ENCODE measurements at regions not wholly inside any gene's neighbourhood (a gene's known extent, or its start where the extent isn't known, plus 50 kb on each side); places are given as distances from the start of the nearest gene placed in this dataset.

GRCh38 chr14:61139006-61139599, 142.0 kb downstream of the TMEM30B start:
- Mint-ChIP-seq H3K4me3 (no peak overlapping the region), H3K9me3 (peaks cover 15 to 22% (median 21%) of the 10 kb centered on the region in 3 donors), H3K27ac (no peak overlapping the region), H3K36me3 (no peaks in the 10 kb centered on the region), H3K27me3 (peaks cover 32 to 42% of the 10 kb centered on the region in 2 donors), H3K4me1 (no peaks in the 10 kb centered on the region)
- ChIA-PET CTCF (no interaction called here), POLR2A (no interaction called here)
- 63% methylated on average over 1 of the region's 2 CpGs for WGBS (ENCODE audit: insufficient coverage)
- Histone ChIP-seq H3K4me1 (ENCODE audit: control insufficient read depth in 1 of 2, extremely low read depth in 1 of 2, insufficient read depth in 2 of 2, low read length in 2 of 2) (no peaks in the 10 kb centered on the region), H3K27me3 (replicated peaks in 1 of 2; ENCODE audit: control insufficient read depth in 2 of 2, extremely low read depth in 1 of 2, insufficient read depth in 2 of 2, low read length in 1 of 2) (peaks cover 0 to 12% of the 10 kb centered on the region in 2 experiments), H3K4me3 (ENCODE audit: control insufficient read depth in 1 of 2, extremely low read depth in 1 of 2, low read length in 1 of 2) (no peak overlapping the region), H3K36me3 (ENCODE audit: control insufficient read depth in 2 of 2, extremely low read depth in 1 of 2, insufficient read depth in 1 of 2, low read length in 1 of 2) (no peaks in the 10 kb centered on the region), H3K27ac (ENCODE audit: low read length) (no peak overlapping the region), H3K9me3 (no peaks in the 10 kb centered on the region)
- no peak for ATAC-seq (replicated peaks in 1 of 4)
- DNase-seq: no peak

GRCh38 chr14:61132894-61133293, 148.2 kb downstream of the TMEM30B start:
- DNase-seq (no peak), ATAC-seq (replicated peaks in 1 of 4) (no peak)
- no peaks in the 10 kb centered on the region for H3K36me3 Mint-ChIP-seq
- Histone ChIP-seq H3K4me3 (ENCODE audit: control insufficient read depth in 1 of 2, extremely low read depth in 1 of 2, low read length in 1 of 2) (no peak overlapping the region), H3K27ac (ENCODE audit: low read length) (no peak overlapping the region), H3K4me1 (ENCODE audit: control insufficient read depth in 1 of 2, extremely low read depth in 1 of 2, insufficient read depth in 2 of 2, low read length in 2 of 2) (no peaks in the 10 kb centered on the region), H3K36me3 (ENCODE audit: control insufficient read depth in 2 of 2, extremely low read depth in 1 of 2, insufficient read depth in 1 of 2, low read length in 1 of 2) (no peaks in the 10 kb centered on the region), H3K27me3 (replicated peaks in 1 of 2; ENCODE audit: control insufficient read depth in 2 of 2, extremely low read depth in 1 of 2, insufficient read depth in 2 of 2, low read length in 1 of 2) (peaks cover 0 to 8% of the 10 kb centered on the region in 2 experiments), H3K9me3 (no peaks in the 10 kb centered on the region)
- no CpG with 5 or more reads among the region's 6 CpGs for WGBS (ENCODE audit: insufficient coverage)
- peaks cover 28 to 34% of the 10 kb centered on the region in 2 donors for H3K27me3 Mint-ChIP-seq
- no peak overlapping the region for H3K27ac Mint-ChIP-seq
- POLR2A ChIA-PET: no interaction called here
- H3K4me1 Mint-ChIP-seq: no peaks in the 10 kb centered on the region
- peaks cover 4 to 14% (median 11%) of the 10 kb centered on the region in 3 donors for H3K9me3 Mint-ChIP-seq
- H3K4me3 Mint-ChIP-seq: no peak overlapping the region
- CTCF ChIA-PET: no interaction called here

GRCh38 chr14:61132336-61132735, 148.8 kb downstream of the TMEM30B start:
- ATAC-seq (replicated peaks in 1 of 4): no peak
- ChIA-PET CTCF (no interaction called here), POLR2A (no interaction called here)
- Histone ChIP-seq H3K9me3 (no peaks in the 10 kb centered on the region), H3K27me3 (replicated peaks in 1 of 2; ENCODE audit: control insufficient read depth in 2 of 2, extremely low read depth in 1 of 2, insufficient read depth in 2 of 2, low read length in 1 of 2) (peaks cover 0 to 7% of the 10 kb centered on the region in 2 experiments), H3K4me3 (ENCODE audit: control insufficient read depth in 1 of 2, extremely low read depth in 1 of 2, low read length in 1 of 2) (no peak overlapping the region), H3K36me3 (ENCODE audit: control insufficient read depth in 2 of 2, extremely low read depth in 1 of 2, insufficient read depth in 1 of 2, low read length in 1 of 2) (no peaks in the 10 kb centered on the region), H3K27ac (ENCODE audit: low read length) (no peak overlapping the region), H3K4me1 (ENCODE audit: control insufficient read depth in 1 of 2, extremely low read depth in 1 of 2, insufficient read depth in 2 of 2, low read length in 2 of 2) (no peaks in the 10 kb centered on the region)
- Mint-ChIP-seq H3K36me3 (no peaks in the 10 kb centered on the region), H3K4me1 (no peaks in the 10 kb centered on the region), H3K4me3 (no peak overlapping the region), H3K27ac (no peak overlapping the region), H3K27me3 (peaks cover 24 to 28% of the 10 kb centered on the region in 2 donors), H3K9me3 (peaks cover 4 to 10% (median 7%) of the 10 kb centered on the region in 3 donors)
- no CpG with 5 or more reads among the region's 3 CpGs for WGBS (ENCODE audit: insufficient coverage)
- no peak for DNase-seq

GRCh38 chr14:61130512-61131260, 149.6 kb downstream of the SLC38A6 start:
- Mint-ChIP-seq H3K27me3 (peaks cover 20 to 28% of the 10 kb centered on the region in 2 donors), H3K27ac (no peak overlapping the region), H3K9me3 (peaks cover 0 to 3% (median 0%) of the 10 kb centered on the region in 3 donors), H3K4me1 (no peaks in the 10 kb centered on the region), H3K36me3 (no peaks in the 10 kb centered on the region), H3K4me3 (no peak overlapping the region)
- DNase-seq (no peak), ATAC-seq (replicated peaks in 1 of 4) (no peak)
- ChIA-PET POLR2A (no interaction called here), CTCF (no interaction called here)
- WGBS (ENCODE audit: insufficient coverage): 93% methylated on average over 8 of the region's 10 CpGs
- Histone ChIP-seq H3K4me1 (ENCODE audit: control insufficient read depth in 1 of 2, extremely low read depth in 1 of 2, insufficient read depth in 2 of 2, low read length in 2 of 2) (no peaks in the 10 kb centered on the region), H3K9me3 (no peaks in the 10 kb centered on the region), H3K27me3 (replicated peaks in 1 of 2; ENCODE audit: control insufficient read depth in 2 of 2, extremely low read depth in 1 of 2, insufficient read depth in 2 of 2, low read length in 1 of 2) (peaks cover 0 to 9% of the 10 kb centered on the region in 2 experiments), H3K27ac (ENCODE audit: low read length) (no peak overlapping the region), H3K36me3 (ENCODE audit: control insufficient read depth in 2 of 2, extremely low read depth in 1 of 2, insufficient read depth in 1 of 2, low read length in 1 of 2) (no peaks in the 10 kb centered on the region), H3K4me3 (ENCODE audit: control insufficient read depth in 1 of 2, extremely low read depth in 1 of 2, low read length in 1 of 2) (no peak overlapping the region)

GRCh38 chr14:61129168-61129745, 148.2 kb downstream of the SLC38A6 start:
- ChIA-PET POLR2A (no interaction called here), CTCF (interaction anchor here in 1 of 2 donors (0.7 kb wide), 1 partner anchor 1165 kb away, joined by 4 read pairs; no protein-coding TSS in a partner anchor)
- Mint-ChIP-seq H3K27me3 (peaks cover 14 to 19% of the 10 kb centered on the region in 2 donors), H3K4me3 (no peak overlapping the region), H3K36me3 (no peaks in the 10 kb centered on the region), H3K4me1 (no peaks in the 10 kb centered on the region), H3K27ac (no peak overlapping the region), H3K9me3 (no peaks in the 10 kb centered on the region)
- Histone ChIP-seq H3K27me3 (replicated peaks in 1 of 2; ENCODE audit: control insufficient read depth in 2 of 2, extremely low read depth in 1 of 2, insufficient read depth in 2 of 2, low read length in 1 of 2) (peaks cover 0 to 11% of the 10 kb centered on the region in 2 experiments), H3K36me3 (ENCODE audit: control insufficient read depth in 2 of 2, extremely low read depth in 1 of 2, insufficient read depth in 1 of 2, low read length in 1 of 2) (no peaks in the 10 kb centered on the region), H3K4me1 (ENCODE audit: control insufficient read depth in 1 of 2, extremely low read depth in 1 of 2, insufficient read depth in 2 of 2, low read length in 2 of 2) (no peaks in the 10 kb centered on the region), H3K27ac (ENCODE audit: low read length) (no peak overlapping the region), H3K9me3 (no peaks in the 10 kb centered on the region), H3K4me3 (ENCODE audit: control insufficient read depth in 1 of 2, extremely low read depth in 1 of 2, low read length in 1 of 2) (no peak overlapping the region)
- ATAC-seq (replicated peaks in 1 of 4) (no peak), DNase-seq (no peak)
- WGBS (ENCODE audit: insufficient coverage): 63% methylated on average over 1 of the region's 4 CpGs

- 79% methylated on average over 3 of the region's 6 CpGs for WGBS (ENCODE audit: insufficient coverage)
- no peaks in the 10 kb centered on the region for H3K4me1 Mint-ChIP-seq
- ChIA-PET POLR2A (no interaction called here), CTCF (interaction anchor here in 1 of 2 donors (0.7 kb wide), 1 partner anchor 1164 kb away, joined by 4 read pairs; no protein-coding TSS in a partner anchor)
- no peak overlapping the region for H3K4me3 ChIP-seq (ENCODE audit: control insufficient read depth in 1 of 2, extremely low read depth in 1 of 2, low read length in 1 of 2)
- H3K27me3 ChIP-seq (replicated peaks in 1 of 2; ENCODE audit: control insufficient read depth in 2 of 2, extremely low read depth in 1 of 2, insufficient read depth in 2 of 2, low read length in 1 of 2): peaks cover 0 to 11% of the 10 kb centered on the region in 2 experiments
- H3K36me3 ChIP-seq (ENCODE audit: control insufficient read depth in 2 of 2, extremely low read depth in 1 of 2, insufficient read depth in 1 of 2, low read length in 1 of 2): no peaks in the 10 kb centered on the region
- peaks cover 19% of the 10 kb centered on the region in 2 donors for H3K27me3 Mint-ChIP-seq
- H3K27ac Mint-ChIP-seq: no peak overlapping the region
- DNase-seq: no peak
- no peak for ATAC-seq (replicated peaks in 1 of 4)
- no peak overlapping the region for H3K4me3 Mint-ChIP-seq
- H3K9me3 Mint-ChIP-seq: no peaks in the 10 kb centered on the region
- no peak overlapping the region for H3K27ac ChIP-seq (ENCODE audit: low read length)
- H3K9me3 ChIP-seq: no peaks in the 10 kb centered on the region
- no peaks in the 10 kb centered on the region for H3K36me3 Mint-ChIP-seq
- no peaks in the 10 kb centered on the region for H3K4me1 ChIP-seq (ENCODE audit: control insufficient read depth in 1 of 2, extremely low read depth in 1 of 2, insufficient read depth in 2 of 2, low read length in 2 of 2)
Observed at GRCh38 chr14:61128382-61129167, 147.5 kb downstream of the SLC38A6 start.

All from T-cell (primary cell).